H9 (cell line): ENCODE measurements at regions not wholly inside any gene's neighbourhood (a gene's known extent, or its start where the extent isn't known, plus 50 kb on each side); places are given as distances from the start of the nearest gene placed in this dataset.

Experiments
- DNase-seq: peaks from one replicate; pipeline ENCODE4 v3.0.0-alpha.2; 2017
- H2AFZ ChIP-seq: one replicate; pipeline ENCODE4 v1.6.1; 2013; ENCODE audit warnings: mild to moderate bottlenecking, low read length, control low read depth, moderate library complexity
- H2AK5ac ChIP-seq: 2 replicates; pipeline ENCODE4 v1.6.1; 2013; ENCODE audit warnings: low read length, control low read depth, mixed read lengths; ENCODE audit not compliant: insufficient read length
- H2BK120ac ChIP-seq: one replicate; pipeline ENCODE4 v1.6.1; 2013; ENCODE audit warnings: low read depth, mild to moderate bottlenecking, low read length, control low read depth, inconsistent platforms; ENCODE audit not compliant: poor library complexity, severe bottlenecking
- H2BK12ac ChIP-seq: 2 replicates; pipeline ENCODE4 v1.6.1; 2013; ENCODE audit warnings: low read length, control low read depth, mixed read lengths, low read depth; ENCODE audit not compliant: insufficient read length
- H2BK15ac ChIP-seq: 2 replicates; pipeline ENCODE4 v1.6.1; 2013; ENCODE audit warnings: low read depth, low read length, control low read depth
- H2BK20ac ChIP-seq: one replicate; pipeline ENCODE4 v1.6.1; 2013; ENCODE audit warnings: low read depth, mild to moderate bottlenecking, low read length, control low read depth, inconsistent platforms; ENCODE audit not compliant: poor library complexity, severe bottlenecking
- H2BK5ac ChIP-seq: 2 replicates; pipeline ENCODE4 v1.6.1; 2013; ENCODE audit warnings: low read length, control low read depth, mixed read lengths; ENCODE audit not compliant: insufficient read length
- H3K14ac ChIP-seq: 2 replicates; pipeline ENCODE4 v1.6.1; 2013; ENCODE audit warnings: low read length, control low read depth; ENCODE audit not compliant: insufficient read depth
- H3K18ac ChIP-seq: 2 replicates; pipeline ENCODE4 v1.6.1; 2013; ENCODE audit warnings: low read depth, mild to moderate bottlenecking, mixed read lengths, low read length, control low read depth; ENCODE audit not compliant: insufficient read length
- H3K23ac ChIP-seq: 2 replicates; pipeline ENCODE4 v1.6.1; 2013; ENCODE audit warnings: low read length, control low read depth, mixed read lengths, low read depth; ENCODE audit not compliant: insufficient read length
- H3K23me2 ChIP-seq: 2 replicates; pipeline ENCODE4 v1.6.1; 2013; ENCODE audit warnings: low read depth, mild to moderate bottlenecking, mixed read lengths, low read length, control low read depth; ENCODE audit not compliant: insufficient read length, poor library complexity, severe bottlenecking
- H3K27ac ChIP-seq: 2 replicates; pipeline ENCODE4 v1.5.1; 2013; ENCODE audit warnings: low read length, control low read depth, mixed read lengths, low read depth; ENCODE audit not compliant: insufficient read length
- H3K27me3 ChIP-seq: 2 replicates; pipeline ENCODE4 v1.6.1; 2013; ENCODE audit warnings: low read length, control low read depth, inconsistent platforms; ENCODE audit not compliant: insufficient read depth
- H3K4ac ChIP-seq: 2 replicates; pipeline ENCODE4 v1.6.1; 2013; ENCODE audit warnings: low read depth, mild to moderate bottlenecking, control low read depth, inconsistent platforms, low read length, moderate library complexity
- H3K4me1 ChIP-seq: 2 replicates; pipeline ENCODE4 v1.6.1; 2013; ENCODE audit warnings: low read length, control low read depth, inconsistent platforms; ENCODE audit not compliant: insufficient read depth
- H3K4me2 ChIP-seq: 2 replicates; pipeline ENCODE4 v1.6.1; 2013; ENCODE audit warnings: low read length, control low read depth, mixed read lengths; ENCODE audit not compliant: insufficient read length, insufficient read depth
- H3K56ac ChIP-seq: 2 replicates; pipeline ENCODE4 v1.6.1; 2013; ENCODE audit warnings: low read depth, mild to moderate bottlenecking, mixed read lengths, low read length, control low read depth; ENCODE audit not compliant: insufficient read length
- H3K79me1 ChIP-seq: 2 replicates; pipeline ENCODE4 v1.6.1; 2013; ENCODE audit warnings: low read depth, mild to moderate bottlenecking, moderate library complexity, low read length, control low read depth, inconsistent platforms; ENCODE audit not compliant: insufficient read depth, poor library complexity, severe bottlenecking
- H3K79me2 ChIP-seq: 2 replicates; pipeline ENCODE4 v1.6.1; 2013; ENCODE audit warnings: low read length, control low read depth, inconsistent platforms; ENCODE audit not compliant: insufficient read depth
- H3K9ac ChIP-seq: 2 replicates; pipeline ENCODE4 v1.6.1; 2013; ENCODE audit warnings: low read length, control low read depth, mixed read lengths; ENCODE audit not compliant: insufficient read length; ENCODE audit errors: extremely low read depth
- H3K9me3 ChIP-seq: one replicate; pipeline ENCODE4 v1.6.1; 2013; ENCODE audit warnings: low read depth, low read length, inconsistent platforms; ENCODE audit not compliant: control insufficient read depth
- H3T11ph ChIP-seq: one replicate; pipeline ENCODE4 v1.6.1; 2013; ENCODE audit warnings: mild to moderate bottlenecking, low read length, control low read depth, inconsistent platforms
- H4K20me1 ChIP-seq: one replicate; pipeline ENCODE4 v1.6.1; 2013; ENCODE audit not compliant: control insufficient read depth, insufficient read length, insufficient read depth
- H4K5ac ChIP-seq: 2 replicates; pipeline ENCODE4 v1.6.1; 2013; ENCODE audit warnings: low read depth, mild to moderate bottlenecking, mixed read lengths, low read length, control low read depth; ENCODE audit not compliant: insufficient read length
- H4K8ac ChIP-seq: replicated peaks from 2 replicates; pipeline ENCODE4 v1.6.1; 2013; ENCODE audit warnings: low read length, control low read depth, mixed read lengths, low read depth; ENCODE audit not compliant: insufficient read length
- H4K91ac ChIP-seq: 2 replicates; pipeline ENCODE4 v1.6.1; 2013; ENCODE audit warnings: low read depth, mild to moderate bottlenecking, moderate library complexity, mixed read lengths, low read length, control low read depth; ENCODE audit not compliant: insufficient read length
- H3K27ac Mint-ChIP-seq, 3 experiments: 2 replicates in 2 of 3; 3 replicates in 1 of 3; pipeline ENCODE4 v1.8.0; 2020 to 2021; ENCODE audit warnings: mixed read lengths in 3 of 3, mild to moderate bottlenecking in 1 of 3, moderate library complexity in 1 of 3
- H3K27me3 Mint-ChIP-seq: 2 replicates; pipeline ENCODE4 v1.8.0; 2021; ENCODE audit warnings: low read depth, mild to moderate bottlenecking, moderate library complexity, mixed read lengths
- H3K36me3 Mint-ChIP-seq, 3 experiments: 2 replicates in 2 of 3; 3 replicates in 1 of 3; pipeline ENCODE4 v1.8.0; 2020 to 2021; ENCODE audit warnings: low read depth in 3 of 3, mixed read lengths in 3 of 3; ENCODE audit not compliant: insufficient read depth in 1 of 3
- H3K4me1 Mint-ChIP-seq, 2 experiments: 2 replicates each; pipeline ENCODE4 v1.8.0; 2020; ENCODE audit warnings: mixed read lengths in 2 of 2
- H3K4me3 Mint-ChIP-seq, 2 experiments: 2 replicates in 1 of 2; 3 replicates in 1 of 2; pipeline ENCODE4 v1.8.0; 2020 to 2021; ENCODE audit warnings: mild to moderate bottlenecking in 2 of 2, mixed read lengths in 2 of 2, moderate library complexity in 1 of 2
- H3K9me3 Mint-ChIP-seq, 2 experiments: 2 replicates in 1 of 2; 3 replicates in 1 of 2; pipeline ENCODE4 v1.8.0; 2020; ENCODE audit warnings: mild to moderate bottlenecking in 2 of 2, mixed read lengths in 2 of 2, moderate library complexity in 1 of 2
- CTCF ChIP-seq: fragments of 200-600 bp; sonication (generic); conservative IDR thresholded peaks from 3 replicates; pipeline ENCODE4 v1.8.0; 2021; ENCODE audit warnings: antibody characterized with exemption, mild to moderate bottlenecking
- WGBS: extraction: QIAGEN DNeasy Blood & Tissue Kit; methylation state at CpG from one replicate; pipeline ENCODE4 v1.1.7; 2013; ENCODE audit warnings: missing lambda C conversion rate, low lambda C conversion rate, mixed read lengths; ENCODE audit not compliant: insufficient read length; ENCODE audit errors: extremely low coverage; 5-methylcytosine and 5-hydroxymethylcytosine counted together

DNA sequence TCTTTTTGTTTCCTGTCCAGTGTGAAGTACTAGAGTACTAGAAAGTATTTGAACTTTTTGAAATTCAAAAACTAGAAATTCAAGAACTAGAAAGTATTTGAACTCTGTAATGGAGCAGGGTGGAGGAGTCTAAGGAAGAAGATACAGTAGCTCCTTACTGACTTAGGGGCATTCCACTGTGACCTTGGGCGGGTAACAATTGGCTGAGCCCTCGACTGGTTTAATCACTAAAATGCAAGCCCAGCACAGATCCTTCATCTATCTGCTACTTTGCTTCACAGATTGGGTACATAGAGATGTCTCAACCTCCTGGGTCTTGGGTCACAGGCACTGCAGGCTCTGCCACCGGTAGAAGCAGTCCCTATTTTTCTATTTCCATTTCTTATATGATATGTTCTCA is 462.1 kb upstream of the AGTR1 start:
- no peak overlapping the region for H3K4ac ChIP-seq
- H2AFZ ChIP-seq, result no peak overlapping the region
- no peaks in the 10 kb centered on the region for H4K20me1 ChIP-seq
- no peak overlapping the region for H3K9ac ChIP-seq
- H3K27ac ChIP-seq, result no peak overlapping the region
- no peaks in the 10 kb centered on the region for H3K27me3 Mint-ChIP-seq
- H3K23me2 ChIP-seq, result no peaks in the 10 kb centered on the region
- no peak overlapping the region for H3K4me2 ChIP-seq
- H3K4me3 Mint-ChIP-seq, result no peak overlapping the region
- H3K4me1 ChIP-seq, result no peaks in the 10 kb centered on the region
- H2BK15ac ChIP-seq, result no peak overlapping the region
- H3K56ac ChIP-seq, result no peak overlapping the region
- H3K79me1 ChIP-seq, result no peaks in the 10 kb centered on the region
- H2BK120ac ChIP-seq, result no peak overlapping the region
- no peak for DNase-seq
- no peaks in the 10 kb centered on the region for H3K4me1 Mint-ChIP-seq
- no peak overlapping the region for H2BK12ac ChIP-seq
- H4K91ac ChIP-seq, result no peak overlapping the region
- H3K18ac ChIP-seq, result no peak overlapping the region
- H3K9me3 Mint-ChIP-seq, result no peaks in the 10 kb centered on the region
- H3K23ac ChIP-seq, result no peak overlapping the region
- no peak overlapping the region for H4K8ac ChIP-seq
- no peak overlapping the region for H2BK20ac ChIP-seq
- WGBS, result no CpG with 5 or more reads among the region's 3 CpGs
- H3K27ac Mint-ChIP-seq, result no peak overlapping the region
- no peak overlapping the region for H4K5ac ChIP-seq
- TF ChIP-seq CTCF, result no peak
- no peak overlapping the region for H2AK5ac ChIP-seq
- H3K27me3 ChIP-seq, result no peaks in the 10 kb centered on the region
- H2BK5ac ChIP-seq, result no peak overlapping the region
- no peak overlapping the region for H3K14ac ChIP-seq
- no peaks in the 10 kb centered on the region for H3K79me2 ChIP-seq
- H3K36me3 Mint-ChIP-seq, result no peaks in the 10 kb centered on the region
- no peaks in the 10 kb centered on the region for H3K9me3 ChIP-seq
- no peak overlapping the region for H3T11ph ChIP-seq
